ENCODE measurements at regions not wholly inside any gene's neighbourhood (a gene's known extent, or its start where the extent isn't known, plus 50 kb on each side); places are given as distances from the start of the nearest gene placed in this dataset.

GRCh38 chr2:19021100-19021476 lies 337.3 kb downstream of the OSR1 start:
- Mint-ChIP-seq H3K4me3 (no peak overlapping the region), H3K27ac (no peak overlapping the region), H3K27me3 (ENCODE audit: low read depth) (no peaks in the 10 kb centered on the region), H3K9me3 (peaks cover 4 to 6% of the 10 kb centered on the region in 2 donors), H3K4me1 (ENCODE audit: low read depth) (no peaks in the 10 kb centered on the region), H3K36me3 (ENCODE audit: insufficient read depth in 2 of 2) (no peaks in the 10 kb centered on the region)
- no peak for DNase-seq
- ATAC-seq (replicated peaks in 1 of 2) = no peak

DNA sequence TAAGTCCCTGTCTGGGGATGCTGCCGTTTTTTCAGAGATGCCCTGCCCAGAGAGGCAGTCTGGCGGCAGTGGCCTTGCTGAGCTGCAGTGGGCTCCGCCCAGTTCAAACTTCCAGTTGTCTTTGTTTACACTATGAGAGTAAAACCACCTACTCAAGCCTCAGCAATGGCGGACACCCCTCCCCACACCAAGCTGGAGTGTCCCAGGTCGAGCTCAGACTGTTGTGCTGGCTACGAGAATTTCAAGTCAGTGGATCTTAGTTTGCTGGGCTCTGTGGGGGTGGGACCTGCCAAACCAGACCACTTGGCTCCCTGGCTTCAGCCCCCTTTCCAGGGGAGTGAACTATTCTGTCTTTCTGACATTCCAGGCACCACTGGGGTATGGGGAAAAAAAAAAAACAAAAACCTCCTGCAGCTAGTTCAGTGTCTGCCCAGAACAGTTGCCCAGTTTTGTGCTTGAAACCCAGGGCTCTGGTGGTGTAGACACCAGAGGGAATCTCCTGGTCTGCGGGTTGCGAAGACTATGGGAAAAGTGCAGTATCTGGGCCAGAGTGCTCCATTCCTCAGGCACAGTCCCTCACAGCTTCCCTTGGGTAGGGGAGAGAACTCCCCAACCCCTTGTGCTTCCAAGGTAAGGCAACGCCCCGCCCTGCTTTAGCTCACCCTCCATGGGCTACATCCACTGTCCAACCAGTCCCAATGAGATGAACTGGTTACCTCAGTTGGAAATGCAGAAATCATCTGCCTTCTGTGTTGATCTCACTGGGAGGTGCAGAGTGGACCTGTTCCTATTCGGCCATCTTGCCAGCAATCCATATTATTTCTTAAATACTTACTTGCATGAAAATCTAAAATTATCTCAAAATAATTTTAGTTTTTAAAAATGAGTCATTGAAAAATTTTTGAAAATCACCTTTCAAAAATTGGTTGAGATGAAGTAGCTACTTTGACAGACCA lies 338.0 kb downstream of the OSR1 start:
- no peak overlapping the region for H3K27ac Mint-ChIP-seq
- no peak for DNase-seq
- no peak overlapping the region for H3K4me3 Mint-ChIP-seq
- no peaks in the 10 kb centered on the region for H3K36me3 Mint-ChIP-seq (ENCODE audit: insufficient read depth in 2 of 2)
- no peak for ATAC-seq (replicated peaks in 1 of 2)
- peaks cover 7% of the 10 kb centered on the region in 2 donors for H3K9me3 Mint-ChIP-seq
- no peaks in the 10 kb centered on the region for H3K4me1 Mint-ChIP-seq (ENCODE audit: low read depth)
- no peaks in the 10 kb centered on the region for H3K27me3 Mint-ChIP-seq (ENCODE audit: low read depth)

GRCh38 chr2:19009510-19009909 lies 348.9 kb downstream of the OSR1 start:
- DNase-seq = no peak
- no peak overlapping the region for H3K4me3 Mint-ChIP-seq
- no peaks in the 10 kb centered on the region for H3K4me1 Mint-ChIP-seq (ENCODE audit: low read depth)
- H3K27me3 Mint-ChIP-seq (ENCODE audit: low read depth) = no peaks in the 10 kb centered on the region
- ATAC-seq (replicated peaks in 1 of 2) = no peak
- peaks cover 0 to 5% of the 10 kb centered on the region in 2 donors for H3K9me3 Mint-ChIP-seq
- no peak overlapping the region for H3K27ac Mint-ChIP-seq
- no peaks in the 10 kb centered on the region for H3K36me3 Mint-ChIP-seq (ENCODE audit: insufficient read depth in 2 of 2)

- Mint-ChIP-seq H3K36me3 (ENCODE audit: insufficient read depth in 2 of 2) (no peaks in the 10 kb centered on the region), H3K4me1 (ENCODE audit: low read depth) (no peaks in the 10 kb centered on the region), H3K4me3 (no peak overlapping the region), H3K27ac (no peak overlapping the region), H3K9me3 (peaks cover 0 to 2% of the 10 kb centered on the region in 2 donors), H3K27me3 (ENCODE audit: low read depth) (no peaks in the 10 kb centered on the region)
- no peak for DNase-seq
- no peak for ATAC-seq (replicated peaks in 1 of 2)
These were observed 354.9 kb downstream of the OSR1 start for GRCh38 chr2:19003554-19003953.

DNA sequence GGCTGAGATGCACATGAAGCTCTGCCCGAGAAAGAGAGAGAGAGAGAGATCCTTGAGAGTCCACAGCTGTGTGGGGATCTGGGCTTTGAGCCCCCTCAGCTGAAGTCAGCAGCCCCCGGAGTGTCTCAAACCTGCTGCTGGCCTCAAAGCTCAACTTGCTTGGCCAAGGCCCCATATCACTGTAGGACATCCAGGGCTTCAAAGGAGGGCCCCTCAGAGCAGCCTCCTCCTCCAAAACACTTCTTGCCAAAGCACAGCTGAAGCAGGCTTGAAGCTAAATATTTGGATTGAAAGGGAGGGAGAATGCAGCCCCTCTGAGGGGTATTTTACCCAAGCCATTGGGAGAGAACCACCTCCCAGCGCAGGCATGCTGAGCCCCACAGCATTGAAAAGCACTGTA lies 357.6 kb downstream of the OSR1 start:
- Mint-ChIP-seq H3K27me3 (ENCODE audit: low read depth) (no peaks in the 10 kb centered on the region), H3K4me1 (ENCODE audit: low read depth) (no peaks in the 10 kb centered on the region), H3K4me3 (no peak overlapping the region), H3K9me3 (no peaks in the 10 kb centered on the region), H3K36me3 (ENCODE audit: insufficient read depth in 2 of 2) (no peaks in the 10 kb centered on the region), H3K27ac (no peak overlapping the region)
- DNase-seq (no peak), ATAC-seq (replicated peaks in 1 of 2) (no peak)

DNA sequence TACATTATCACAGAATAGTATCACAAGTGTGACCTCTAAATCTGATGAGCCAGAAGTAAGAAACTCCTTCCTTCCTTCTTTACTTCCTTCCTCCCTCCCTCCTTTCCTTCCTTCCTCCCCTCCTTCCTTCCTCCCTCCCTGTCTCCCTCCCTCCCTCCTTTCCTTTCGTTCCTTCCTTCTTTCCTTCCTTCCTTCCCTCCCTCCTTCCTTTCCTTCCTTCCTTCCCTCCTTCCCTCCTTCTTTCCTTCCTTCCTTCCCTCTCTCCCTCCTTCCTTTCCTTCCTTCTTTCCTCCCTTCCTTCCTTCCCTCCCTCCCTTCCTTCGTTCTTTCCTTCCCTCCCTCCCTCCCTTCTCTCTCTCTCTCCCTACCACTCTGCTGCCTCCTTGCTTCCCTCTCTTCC lies 359.2 kb downstream of the OSR1 start:
- H3K27ac Mint-ChIP-seq = no peak overlapping the region
- no peaks in the 10 kb centered on the region for H3K27me3 Mint-ChIP-seq (ENCODE audit: low read depth)
- H3K9me3 Mint-ChIP-seq = no peaks in the 10 kb centered on the region
- no peak for DNase-seq
- no peak overlapping the region for H3K4me3 Mint-ChIP-seq
- ATAC-seq (replicated peaks in 1 of 2) = no peak
- H3K4me1 Mint-ChIP-seq (ENCODE audit: low read depth) = no peaks in the 10 kb centered on the region
- no peaks in the 10 kb centered on the region for H3K36me3 Mint-ChIP-seq (ENCODE audit: insufficient read depth in 2 of 2)

GRCh38 chr2:18998491-18998890 lies 359.9 kb downstream of the OSR1 start:
- H3K4me1 Mint-ChIP-seq (ENCODE audit: low read depth) = no peaks in the 10 kb centered on the region
- no peaks in the 10 kb centered on the region for H3K36me3 Mint-ChIP-seq (ENCODE audit: insufficient read depth in 2 of 2)
- ATAC-seq (replicated peaks in 1 of 2) (no peak), DNase-seq (no peak)
- H3K9me3 Mint-ChIP-seq = no peaks in the 10 kb centered on the region
- no peaks in the 10 kb centered on the region for H3K27me3 Mint-ChIP-seq (ENCODE audit: low read depth)
- no peak overlapping the region for H3K27ac Mint-ChIP-seq
- no peak overlapping the region for H3K4me3 Mint-ChIP-seq

- no peaks in the 10 kb centered on the region for H3K9me3 Mint-ChIP-seq
- H3K36me3 Mint-ChIP-seq (ENCODE audit: insufficient read depth in 2 of 2) = no peaks in the 10 kb centered on the region
- H3K4me3 Mint-ChIP-seq = no peak overlapping the region
- ATAC-seq (replicated peaks in 1 of 2) = no peak
- no peak for DNase-seq
- no peaks in the 10 kb centered on the region for H3K27me3 Mint-ChIP-seq (ENCODE audit: low read depth)
- no peak overlapping the region for H3K27ac Mint-ChIP-seq
- no peaks in the 10 kb centered on the region for H3K4me1 Mint-ChIP-seq (ENCODE audit: low read depth)
These were observed 364.6 kb downstream of the OSR1 start for GRCh38 chr2:18993756-18994338.

- no peak for ATAC-seq (replicated peaks in 1 of 2)
- no peak for DNase-seq
- Mint-ChIP-seq H3K4me1 (ENCODE audit: low read depth) (no peaks in the 10 kb centered on the region), H3K4me3 (no peak overlapping the region), H3K9me3 (no peaks in the 10 kb centered on the region), H3K36me3 (ENCODE audit: insufficient read depth in 2 of 2) (no peaks in the 10 kb centered on the region), H3K27me3 (ENCODE audit: low read depth) (no peaks in the 10 kb centered on the region), H3K27ac (no peak overlapping the region)
These were observed 366.9 kb downstream of the OSR1 start for GRCh38 chr2:18991177-18992168.

- no peak overlapping the region for H3K27ac Mint-ChIP-seq
These were observed 369.7 kb downstream of the OSR1 start for GRCh38 chr2:18988631-18989232.

DNA sequence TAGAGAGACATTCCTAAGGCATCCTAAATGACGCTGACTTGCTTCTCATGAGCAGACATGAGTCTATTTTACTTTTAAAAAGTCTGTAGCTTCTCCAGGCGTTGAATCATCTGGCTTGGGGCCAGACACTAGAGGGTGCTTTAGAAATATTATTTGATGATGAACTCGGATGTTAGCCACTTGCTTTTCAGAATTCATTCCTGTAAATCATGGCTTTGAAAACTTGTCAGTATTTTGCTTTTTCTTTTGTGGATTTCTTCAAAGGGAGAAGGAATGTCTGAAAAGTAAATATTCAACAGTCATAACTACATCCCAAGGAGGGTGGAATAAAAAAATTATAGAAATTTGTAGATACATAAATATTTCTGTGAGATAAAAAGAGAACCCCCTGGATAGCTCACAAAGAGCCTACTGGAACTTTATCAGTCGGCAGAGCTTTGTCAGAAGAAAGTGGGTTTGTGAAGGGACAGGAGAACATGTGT lies 370.8 kb downstream of the OSR1 start:
- Mint-ChIP-seq H3K27me3 (ENCODE audit: low read depth) (no peaks in the 10 kb centered on the region), H3K27ac (no peak overlapping the region), H3K9me3 (no peaks in the 10 kb centered on the region), H3K4me3 (no peak overlapping the region), H3K36me3 (ENCODE audit: insufficient read depth in 2 of 2) (no peaks in the 10 kb centered on the region), H3K4me1 (ENCODE audit: low read depth) (no peaks in the 10 kb centered on the region)
- ATAC-seq (replicated peaks in 1 of 2) (no peak), DNase-seq (no peak)

More at GRCh38 chr2:18988631-18989232, 369.7 kb downstream of the OSR1 start:
- ATAC-seq (replicated peaks in 1 of 2) (no peak), DNase-seq (no peak)
- Mint-ChIP-seq H3K27me3 (ENCODE audit: low read depth) (no peaks in the 10 kb centered on the region), H3K9me3 (no peaks in the 10 kb centered on the region), H3K36me3 (ENCODE audit: insufficient read depth in 2 of 2) (no peaks in the 10 kb centered on the region), H3K4me3 (no peak overlapping the region), H3K4me1 (ENCODE audit: low read depth) (no peaks in the 10 kb centered on the region)

DNA sequence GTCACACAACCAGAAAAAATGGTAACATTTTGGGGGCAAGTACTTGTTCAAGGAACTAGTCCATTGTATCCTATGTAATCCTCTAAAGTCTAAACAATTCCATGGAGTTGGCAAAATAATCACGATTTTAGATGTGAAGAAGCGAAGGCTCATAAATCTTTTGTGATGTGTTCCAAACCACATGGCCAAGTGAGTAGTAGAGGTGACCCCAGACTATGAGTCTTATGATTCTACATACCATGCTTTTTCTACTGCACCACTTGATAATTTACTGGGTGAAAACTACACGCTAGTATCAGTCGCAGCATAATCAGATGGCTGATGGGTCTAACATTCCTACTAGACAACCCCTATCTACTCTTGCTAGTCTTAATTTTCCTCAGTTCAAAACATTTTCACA lies 371.4 kb downstream of the OSR1 start:
- Mint-ChIP-seq H3K27ac (no peak overlapping the region), H3K4me1 (ENCODE audit: low read depth) (no peaks in the 10 kb centered on the region), H3K9me3 (no peaks in the 10 kb centered on the region), H3K36me3 (ENCODE audit: insufficient read depth in 2 of 2) (no peaks in the 10 kb centered on the region), H3K4me3 (no peak overlapping the region), H3K27me3 (ENCODE audit: low read depth) (no peaks in the 10 kb centered on the region)
- no peak for DNase-seq
- ATAC-seq (replicated peaks in 1 of 2) = no peak

Data from activated T-cell treated with anti-CD3 and anti-CD28 coated beads, Interleukin-2, amount 50 U/mL, for 72 hours (primary cell).